Endodermal cell (in vitro differentiated cells): ENCODE measurements at regions not wholly inside any gene's neighbourhood (a gene's known extent, or its start where the extent isn't known, plus 50 kb on each side); places are given as distances from the start of the nearest gene placed in this dataset.

Source experiments
- DNase-seq: peaks from one replicate; pipeline ENCODE4 v3.0.0-alpha.2; 2017
- H3K27ac ChIP-seq: 2 replicates; pipeline ENCODE4 v1.5.1; 2013; ENCODE audit warnings: mild to moderate bottlenecking, low read depth, low read length, moderate library complexity
- H3K27me3 ChIP-seq: 2 replicates; pipeline ENCODE4 v1.6.1; 2013; ENCODE audit warnings: mild to moderate bottlenecking, low read length, moderate library complexity; ENCODE audit not compliant: insufficient read depth, control insufficient read depth, poor library complexity, severe bottlenecking
- H3K36me3 ChIP-seq: 2 replicates; pipeline ENCODE4 v1.7.0; 2013; ENCODE audit warnings: mild to moderate bottlenecking, low read length, moderate library complexity; ENCODE audit not compliant: control insufficient read depth, insufficient read depth
- H3K4me1 ChIP-seq: one replicate; pipeline ENCODE4 v1.7.0; 2013; ENCODE audit warnings: low read length; ENCODE audit not compliant: control insufficient read depth, insufficient read depth
- H3K4me3 ChIP-seq: 2 replicates; pipeline ENCODE4 v1.5.1; 2013; ENCODE audit warnings: mild to moderate bottlenecking, low read length, moderate library complexity
- H3K9ac ChIP-seq: 2 replicates; pipeline ENCODE4 v1.6.1; 2013; ENCODE audit warnings: mild to moderate bottlenecking, low read length, moderate library complexity; ENCODE audit not compliant: poor library complexity, severe bottlenecking; ENCODE audit errors: extremely low read depth
- H3K9me3 ChIP-seq: 2 replicates; pipeline ENCODE4 v1.6.1; 2013; ENCODE audit warnings: mild to moderate bottlenecking, low read length, moderate library complexity; ENCODE audit not compliant: control insufficient read depth
- H3K27ac Mint-ChIP-seq: 2 replicates; pipeline ENCODE4 v1.8.0; 2020; ENCODE audit warnings: mixed read lengths
- H3K27me3 Mint-ChIP-seq: 2 replicates; pipeline ENCODE4 v1.8.0; 2021; ENCODE audit warnings: mild to moderate bottlenecking, mixed read lengths; ENCODE audit not compliant: insufficient read depth
- H3K36me3 Mint-ChIP-seq: 2 replicates; pipeline ENCODE4 v1.8.0; 2020; ENCODE audit warnings: low read depth, mixed read lengths
- H3K4me1 Mint-ChIP-seq: 2 replicates; pipeline ENCODE4 v1.8.0; 2020; ENCODE audit warnings: mixed read lengths
- H3K4me3 Mint-ChIP-seq: 2 replicates; pipeline ENCODE4 v1.8.0; 2020; ENCODE audit warnings: mild to moderate bottlenecking, moderate library complexity, mixed read lengths
- H3K9me3 Mint-ChIP-seq: 2 replicates; pipeline ENCODE4 v1.8.0; 2020; ENCODE audit warnings: mild to moderate bottlenecking, mixed read lengths
- WGBS, 2 experiments: methylation state at CpG; one replicate each; pipeline versions ENCODE4 v1.1.5 to v1.1.7; 2013; ENCODE audit warnings: missing lambda C conversion rate in 2 of 2, mixed read lengths in 1 of 2; ENCODE audit not compliant: insufficient coverage in 1 of 2, insufficient read length in 1 of 2; 5-methylcytosine and 5-hydroxymethylcytosine counted together
- TF ChIP-seq, protein P1 (sequence below): fragments of 200-600 bp; sonication (generic); conservative IDR thresholded peaks from 2 replicates; pipeline ENCODE4 v1.5.0; 2021; ENCODE audit warnings: antibody characterized with exemption, mild to moderate bottlenecking

DNA sequence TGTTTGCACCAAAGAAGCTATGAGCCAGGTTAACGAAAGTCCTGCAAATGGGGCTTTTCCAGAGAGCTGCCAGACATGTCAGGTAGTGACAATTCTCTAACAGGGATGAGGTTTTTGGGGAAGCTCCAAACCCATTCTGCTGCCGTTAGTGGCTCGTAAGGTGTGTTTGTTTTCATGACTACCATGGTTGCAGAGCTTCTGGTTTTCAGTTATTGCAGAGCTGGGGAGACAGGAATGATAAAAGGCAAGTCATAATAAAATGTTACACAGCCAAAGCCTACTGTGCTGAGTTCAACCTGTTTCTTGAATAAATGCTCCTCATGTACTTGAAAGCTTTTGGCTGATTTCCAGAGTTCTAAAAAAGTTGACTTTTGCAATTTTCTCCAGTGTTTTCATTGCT lies 209.2 kb upstream of the STK17B start:
- Mint-ChIP-seq H3K36me3 (peaks cover 1% of the 10 kb centered on the region), H3K9me3 (no peaks in the 10 kb centered on the region), H3K4me1 (no peaks in the 10 kb centered on the region), H3K27ac (no peak overlapping the region), H3K4me3 (no peak overlapping the region), H3K27me3 (no peaks in the 10 kb centered on the region)
- WGBS, 2 experiments = 88 to 100% methylated on average over 2 to 3 of the region's 3 CpGs
- Histone ChIP-seq H3K9me3 (no peaks in the 10 kb centered on the region), H3K36me3 (no peaks in the 10 kb centered on the region), H3K27me3 (no peaks in the 10 kb centered on the region), H3K4me1 (no peaks in the 10 kb centered on the region), H3K27ac (no peak overlapping the region), H3K9ac (no peak overlapping the region), H3K4me3 (no peak overlapping the region)
- no peak for DNase-seq
- TF ChIP-seq, protein P1, sequence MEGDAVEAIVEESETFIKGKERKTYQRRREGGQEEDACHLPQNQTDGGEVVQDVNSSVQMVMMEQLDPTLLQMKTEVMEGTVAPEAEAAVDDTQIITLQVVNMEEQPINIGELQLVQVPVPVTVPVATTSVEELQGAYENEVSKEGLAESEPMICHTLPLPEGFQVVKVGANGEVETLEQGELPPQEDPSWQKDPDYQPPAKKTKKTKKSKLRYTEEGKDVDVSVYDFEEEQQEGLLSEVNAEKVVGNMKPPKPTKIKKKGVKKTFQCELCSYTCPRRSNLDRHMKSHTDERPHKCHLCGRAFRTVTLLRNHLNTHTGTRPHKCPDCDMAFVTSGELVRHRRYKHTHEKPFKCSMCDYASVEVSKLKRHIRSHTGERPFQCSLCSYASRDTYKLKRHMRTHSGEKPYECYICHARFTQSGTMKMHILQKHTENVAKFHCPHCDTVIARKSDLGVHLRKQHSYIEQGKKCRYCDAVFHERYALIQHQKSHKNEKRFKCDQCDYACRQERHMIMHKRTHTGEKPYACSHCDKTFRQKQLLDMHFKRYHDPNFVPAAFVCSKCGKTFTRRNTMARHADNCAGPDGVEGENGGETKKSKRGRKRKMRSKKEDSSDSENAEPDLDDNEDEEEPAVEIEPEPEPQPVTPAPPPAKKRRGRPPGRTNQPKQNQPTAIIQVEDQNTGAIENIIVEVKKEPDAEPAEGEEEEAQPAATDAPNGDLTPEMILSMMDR = no peak

DNA sequence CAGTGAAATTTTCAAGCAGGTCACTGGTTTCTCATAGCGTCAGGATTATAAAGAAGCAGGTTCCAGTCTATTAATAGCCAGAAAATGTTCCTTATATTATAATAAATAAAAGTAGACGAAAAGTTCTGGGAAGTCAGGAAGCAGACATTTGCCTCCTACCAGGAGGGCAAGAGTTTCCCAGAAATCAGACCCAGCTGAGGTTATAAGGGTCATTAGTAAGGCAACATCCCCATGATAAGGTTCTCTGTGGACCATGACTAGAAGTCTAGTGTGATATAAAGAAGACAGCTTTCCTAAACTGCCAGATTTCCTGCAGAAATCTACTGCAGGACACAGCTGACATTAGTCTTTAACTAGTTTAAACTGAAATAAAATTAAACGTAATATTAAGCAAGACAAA lies 210.1 kb upstream of the STK17B start:
- Histone ChIP-seq H3K4me3 (no peak overlapping the region), H3K9me3 (no peaks in the 10 kb centered on the region), H3K27me3 (no peaks in the 10 kb centered on the region), H3K27ac (no peak overlapping the region), H3K36me3 (no peaks in the 10 kb centered on the region), H3K9ac (no peak overlapping the region), H3K4me1 (no peaks in the 10 kb centered on the region)
- no peaks in the 10 kb centered on the region for H3K9me3 Mint-ChIP-seq
- TF ChIP-seq, protein P1 = no peak
- no peak overlapping the region for H3K27ac Mint-ChIP-seq
- H3K27me3 Mint-ChIP-seq = no peaks in the 10 kb centered on the region
- no peaks in the 10 kb centered on the region for H3K4me1 Mint-ChIP-seq
- WGBS, 2 experiments = 88% methylated on average over 2 of the region's 3 CpGs; no CpG with 5 or more reads in 1 of the 2 experiments
- peaks cover 1% of the 10 kb centered on the region for H3K36me3 Mint-ChIP-seq
- no peak overlapping the region for H3K4me3 Mint-ChIP-seq
- no peak for DNase-seq

GRCh38 chr2:196383799-196384198 lies 212.4 kb upstream of the STK17B start:
- Mint-ChIP-seq H3K4me1 (no peaks in the 10 kb centered on the region), H3K9me3 (no peaks in the 10 kb centered on the region), H3K36me3 (no peaks in the 10 kb centered on the region), H3K27ac (no peak overlapping the region), H3K27me3 (no peaks in the 10 kb centered on the region), H3K4me3 (no peak overlapping the region)
- Histone ChIP-seq H3K9ac (no peak overlapping the region), H3K27ac (no peak overlapping the region), H3K36me3 (no peaks in the 10 kb centered on the region), H3K9me3 (no peaks in the 10 kb centered on the region), H3K27me3 (no peaks in the 10 kb centered on the region), H3K4me3 (no peak overlapping the region), H3K4me1 (no peaks in the 10 kb centered on the region)
- TF ChIP-seq, protein P1 = no peak
- DNase-seq = no peak
- WGBS, 2 experiments = 85% methylated on average over 2 of the region's 2 CpGs; no CpG with 5 or more reads in 1 of the 2 experiments
